ENCODE measurements at regions not wholly inside any gene's neighbourhood (a gene's known extent, or its start where the extent isn't known, plus 50 kb on each side); places are given as distances from the start of the nearest gene placed in this dataset.

DNA sequence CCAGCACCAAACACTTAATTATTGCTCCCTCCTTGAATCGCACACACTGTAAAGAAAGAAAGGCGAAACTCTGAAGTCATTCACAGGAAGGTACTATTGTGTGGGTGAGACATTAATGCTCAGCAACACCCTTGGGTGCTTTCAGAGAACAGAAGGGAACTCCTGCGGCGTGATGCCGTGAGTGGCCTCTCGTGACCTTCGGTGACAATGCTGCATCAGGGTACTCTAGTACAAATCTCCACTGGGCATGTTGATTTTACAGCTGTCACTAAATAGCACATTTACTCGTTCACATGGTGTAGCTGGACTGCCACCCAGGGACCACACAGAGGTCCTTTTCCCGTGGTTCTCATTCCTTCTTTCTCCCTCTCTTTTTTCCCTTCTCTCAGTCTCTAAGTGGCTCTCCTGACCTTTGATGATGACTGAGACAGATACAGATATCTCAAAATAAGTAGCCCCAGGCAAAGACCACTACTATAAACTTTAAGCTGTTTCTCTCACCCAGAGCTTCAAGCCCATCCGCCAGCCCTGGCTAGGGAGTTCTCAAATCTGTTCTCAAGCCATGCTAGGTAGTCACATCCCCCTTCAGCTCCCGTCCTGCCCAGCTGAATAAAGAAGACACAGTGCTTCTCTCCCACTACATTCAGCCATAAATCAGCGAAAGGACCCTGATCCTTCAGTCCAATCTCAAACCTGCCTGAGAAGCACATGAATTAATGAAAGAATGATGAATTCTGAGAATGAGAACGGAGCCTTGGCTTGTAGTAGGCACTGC lies 223.4 kb upstream of the FMN2 start:
- TF ChIP-seq CTCF (IDR thresholded peaks at IDR 0.05) (no peak), POLR2A (IDR thresholded peaks at IDR 0.05) (no peak)
